Mesendoderm (in vitro differentiated cells): ENCODE measurements at regions not wholly inside any gene's neighbourhood (a gene's known extent, or its start where the extent isn't known, plus 50 kb on each side); places are given as distances from the start of the nearest gene placed in this dataset. TPM values are rescaled to one million over a fixed set of nuclear protein-coding genes. Genes with fewer than 3 reads are reported as not detected.

Experiments used
- DNase-seq: peaks from one replicate; pipeline ENCODE4 v3.0.0; 2013
- H2AK5ac ChIP-seq: 2 replicates; pipeline ENCODE4 v1.6.1; 2013; ENCODE audit warnings: low read length, inconsistent platforms
- H2BK120ac ChIP-seq: 2 replicates; pipeline ENCODE4 v1.6.1; 2013; ENCODE audit warnings: low read depth, mild to moderate bottlenecking, low read length, moderate library complexity, mixed read lengths
- H2BK15ac ChIP-seq: replicated peaks from 2 replicates; pipeline ENCODE4 v1.6.1; 2013; ENCODE audit warnings: low read depth, mild to moderate bottlenecking, moderate library complexity
- H2BK5ac ChIP-seq: 2 replicates; pipeline ENCODE4 v1.6.1; 2013; ENCODE audit warnings: low read length, inconsistent platforms
- H3K18ac ChIP-seq: 2 replicates; pipeline ENCODE4 v1.6.1; 2013; ENCODE audit warnings: mild to moderate bottlenecking, low read length, mixed read lengths
- H3K23ac ChIP-seq: one replicate; pipeline ENCODE4 v1.6.1; 2013; ENCODE audit warnings: low read length
- H3K27ac ChIP-seq: 2 replicates; pipeline ENCODE4 v1.5.1; 2013; ENCODE audit warnings: low read depth, mild to moderate bottlenecking, inconsistent platforms, low read length, moderate library complexity
- H3K27me3 ChIP-seq: 2 replicates; pipeline ENCODE4 v1.6.1; 2013; ENCODE audit warnings: low read length, control low read depth, mild to moderate bottlenecking, inconsistent platforms; ENCODE audit not compliant: insufficient read depth, poor library complexity
- H3K36me3 ChIP-seq: 2 replicates; pipeline ENCODE4 v1.6.1; 2013; ENCODE audit warnings: low read length, inconsistent platforms; ENCODE audit not compliant: control insufficient read depth, insufficient read depth
- H3K4ac ChIP-seq: one replicate; pipeline ENCODE4 v1.6.1; 2013; ENCODE audit warnings: low read depth, mild to moderate bottlenecking, low read length, moderate library complexity
- H3K4me1 ChIP-seq: 2 replicates; pipeline ENCODE4 v1.6.1; 2013; ENCODE audit warnings: low read depth, low read length, inconsistent platforms; ENCODE audit not compliant: control insufficient read depth
- H3K4me2 ChIP-seq: 2 replicates; pipeline ENCODE4 v1.6.1; 2013; ENCODE audit warnings: low read length
- H3K4me3 ChIP-seq: 2 replicates; pipeline ENCODE4 v1.5.1; 2013; ENCODE audit warnings: mild to moderate bottlenecking, low read length
- H3K56ac ChIP-seq: one replicate; pipeline ENCODE4 v1.6.1; 2013; ENCODE audit warnings: low read length
- H3K79me1 ChIP-seq: 2 replicates; pipeline ENCODE4 v1.6.1; 2013; ENCODE audit warnings: low read length, inconsistent platforms
- H3K79me2 ChIP-seq: 2 replicates; pipeline ENCODE4 v1.6.1; 2013; ENCODE audit warnings: mild to moderate bottlenecking, low read length; ENCODE audit not compliant: control insufficient read depth, insufficient read depth
- H3K9ac ChIP-seq: 2 replicates; pipeline ENCODE4 v1.6.1; 2013; ENCODE audit warnings: low read length, inconsistent platforms
- H4K5ac ChIP-seq: one replicate; pipeline ENCODE4 v1.6.1; 2013; ENCODE audit warnings: low read length
- H4K8ac ChIP-seq: one replicate; pipeline ENCODE4 v1.6.1; 2013; ENCODE audit warnings: low read depth, mild to moderate bottlenecking, control low read depth, low read length, moderate library complexity
- WGBS: extraction: QIAGEN DNeasy Blood & Tissue Kit; methylation state at CpG from one replicate; pipeline ENCODE4 v1.1.7; 2013; ENCODE audit warnings: low lambda C conversion rate, missing lambda C conversion rate; ENCODE audit not compliant: insufficient coverage; ENCODE audit errors: extremely low coverage; 5-methylcytosine and 5-hydroxymethylcytosine counted together
- small RNA-seq: library from polyadenylated mRNA; stranded (forward); fragments of <200 nt; extraction: miRNeasy Mini kit (QIAGEN cat#:217004); gene quantifications from one replicate; pipeline ENCODE3, GENCODE V24; 2013; ENCODE audit not compliant: insufficient read depth

- no peak overlapping the region for H3K18ac ChIP-seq
- H3K56ac ChIP-seq, result no peak overlapping the region
- no peaks in the 10 kb centered on the region for H3K36me3 ChIP-seq
- H3K23ac ChIP-seq, result no peak overlapping the region
- H2BK120ac ChIP-seq, result no peak overlapping the region
- H4K8ac ChIP-seq, result no peak overlapping the region
- no peak overlapping the region for H2AK5ac ChIP-seq
- no peaks in the 10 kb centered on the region for H3K79me2 ChIP-seq
- peaks cover 2% of the 10 kb centered on the region for H3K4me1 ChIP-seq
- no peak overlapping the region for H3K4me2 ChIP-seq
- no peak overlapping the region for H3K4me3 ChIP-seq
- no peak overlapping the region for H4K5ac ChIP-seq
- no peaks in the 10 kb centered on the region for H3K27me3 ChIP-seq
- H3K27ac ChIP-seq, result no peak overlapping the region
- no peak overlapping the region for H2BK15ac ChIP-seq
- no peak overlapping the region for H3K9ac ChIP-seq
- H3K79me1 ChIP-seq, result no peaks in the 10 kb centered on the region
- no peak overlapping the region for H2BK5ac ChIP-seq
- H3K4ac ChIP-seq, result no peak overlapping the region
- no peak for DNase-seq
Observed at GRCh38 chr11:104221455-104221854, 57.5 kb upstream of the PDGFD start.

- H3K27ac ChIP-seq, result no peak overlapping the region
- H4K5ac ChIP-seq, result no peak overlapping the region
- H3K36me3 ChIP-seq, result no peaks in the 10 kb centered on the region
Observed at GRCh38 chr11:104219096-104219495, 55.1 kb upstream of the PDGFD start.

GRCh38 chr11:104214517-104214916 is 50.6 kb upstream of the PDGFD start:
- Histone ChIP-seq H2BK5ac (no peak overlapping the region), H3K18ac (no peak overlapping the region)

More at GRCh38 chr11:104219096-104219495, 55.1 kb upstream of the PDGFD start:
- Histone ChIP-seq H3K9ac (no peak overlapping the region), H3K18ac (no peak overlapping the region), H3K79me2 (no peaks in the 10 kb centered on the region), H3K27me3 (no peaks in the 10 kb centered on the region), H3K4me2 (no peak overlapping the region), H3K56ac (no peak overlapping the region), H3K4ac (no peak overlapping the region), H4K8ac (no peak overlapping the region), H2AK5ac (no peak overlapping the region), H2BK120ac (no peak overlapping the region), H3K79me1 (no peaks in the 10 kb centered on the region), H3K4me3 (no peak overlapping the region), H2BK15ac (no peak overlapping the region), H2BK5ac (no peak overlapping the region), H3K23ac (no peak overlapping the region), H3K4me1 (no peaks in the 10 kb centered on the region)
- no peak for DNase-seq
- WGBS, result no CpG with 5 or more reads among the region's 3 CpGs

More at GRCh38 chr11:104214517-104214916, 50.6 kb upstream of the PDGFD start:
- H4K8ac ChIP-seq, result no peak overlapping the region
- H4K5ac ChIP-seq, result no peak overlapping the region
- H3K4ac ChIP-seq, result no peak overlapping the region
- no peak for DNase-seq
- no peaks in the 10 kb centered on the region for H3K36me3 ChIP-seq
- H2BK15ac ChIP-seq, result no peak overlapping the region
- H2BK120ac ChIP-seq, result no peak overlapping the region
- no peak overlapping the region for H2AK5ac ChIP-seq
- no peak overlapping the region for H3K9ac ChIP-seq
- H3K56ac ChIP-seq, result no peak overlapping the region
- H3K23ac ChIP-seq, result no peak overlapping the region
- H3K79me2 ChIP-seq, result no peaks in the 10 kb centered on the region
- no peaks in the 10 kb centered on the region for H3K79me1 ChIP-seq
- H3K27ac ChIP-seq, result no peak overlapping the region
- no peak overlapping the region for H3K4me2 ChIP-seq
- H3K4me3 ChIP-seq, result no peak overlapping the region
- H3K4me1 ChIP-seq, result no peaks in the 10 kb centered on the region
- WGBS, result no CpG with 5 or more reads among the region's 3 CpGs
- no peaks in the 10 kb centered on the region for H3K27me3 ChIP-seq

Small RNA genes lying in the stretch of these regions (small RNA-seq; reads per million reads assigned to genes)
- gene AP001485.1, result not detected
- not detected for gene MIR7641-1
